H1 (cell line): ENCODE measurements at regions not wholly inside any gene's neighbourhood (a gene's known extent, or its start where the extent isn't known, plus 50 kb on each side); places are given as distances from the start of the nearest gene placed in this dataset.

Experiments used
- CTCF ChIA-PET: fragments of 300-600 bp; sonication (Branson Sonifier 250); formaldehyde crosslinking; loops from one replicate; lab custom pipeline; 2021; ENCODE audit not compliant: partially characterized antibody; lab: Charles Lee
- POLR2A ChIA-PET: fragments of 300-600 bp; sonication (Branson Sonifier 250); formaldehyde crosslinking; loops from one replicate; lab custom pipeline; 2021; ENCODE audit warnings: inconsistent platforms; ENCODE audit not compliant: partially characterized antibody; lab: Charles Lee
- DNase-seq, 2 experiments: peaks; one replicate each; pipeline versions ENCODE4 v3.0.0 to v3.0.0-alpha.2; 2010 to 2022; ENCODE audit warnings: low spot score in 2 of 2, low read depth in 1 of 2, mixed read lengths in 1 of 2
- FAIRE-seq: peaks from 2 replicates; lab custom pipeline; 2011; peaks lifted over from hg19 to GRCh38; lab: Jason Lieb, UNC
- H2AFZ ChIP-seq: 2 replicates; pipeline ENCODE4 v1.8.1; 2012; ENCODE audit warnings: low read length, inconsistent platforms
- H2AK5ac ChIP-seq: 2 replicates; pipeline ENCODE4 v1.6.1; 2013; ENCODE audit warnings: low read depth, low read length
- H2BK120ac ChIP-seq: replicated peaks from 2 replicates; pipeline ENCODE3; 2013; ENCODE audit warnings: low read depth, low read length, inconsistent platforms
- H2BK12ac ChIP-seq: 2 replicates; pipeline ENCODE4 v1.6.1; 2013; ENCODE audit warnings: low read depth, low read length
- H2BK15ac ChIP-seq: 2 replicates; pipeline ENCODE4 v1.6.1; 2013; ENCODE audit warnings: low read length
- H2BK20ac ChIP-seq: 2 replicates; pipeline ENCODE4 v1.6.1; 2013; ENCODE audit warnings: low read length
- H2BK5ac ChIP-seq: 2 replicates; pipeline ENCODE4 v1.6.1; 2013; ENCODE audit warnings: low read depth, low read length
- H3K14ac ChIP-seq: 2 replicates; pipeline ENCODE4 v1.6.1; 2013; ENCODE audit warnings: inconsistent platforms; ENCODE audit not compliant: insufficient read length
- H3K18ac ChIP-seq: 2 replicates; pipeline ENCODE4 v1.6.1; 2013; ENCODE audit warnings: low read length; ENCODE audit errors: extremely low read depth
- H3K23ac ChIP-seq: 2 replicates; pipeline ENCODE4 v1.6.1; 2013; ENCODE audit warnings: inconsistent platforms; ENCODE audit not compliant: insufficient read length
- H3K23me2 ChIP-seq: 2 replicates; pipeline ENCODE4 v1.6.1; 2013; ENCODE audit warnings: low read depth, low read length
- H3K27ac ChIP-seq: 2 replicates; pipeline ENCODE4 v1.6.1; 2011; ENCODE audit warnings: low read depth, low read length, inconsistent platforms
- H3K27me3 ChIP-seq, 4 experiments: replicated peaks in 1 of 4; 1 replicate in 1 of 4; 2 replicates in 3 of 4; pipeline versions ENCODE4 v1.6.1 to v1.8.1; 2011 to 2013; ENCODE audit warnings: low read length in 3 of 4, mild to moderate bottlenecking in 3 of 4, inconsistent platforms in 2 of 4, mixed read lengths in 2 of 4, moderate library complexity in 1 of 4; ENCODE audit not compliant: control insufficient read depth in 3 of 4, insufficient read depth in 3 of 4; ENCODE audit errors: extremely low read depth in 1 of 4
- H3K36me3 ChIP-seq, 4 experiments: 2 replicates each; pipeline versions ENCODE4 v1.6.1 to v1.8.1; 2011 to 2013; ENCODE audit warnings: mild to moderate bottlenecking in 4 of 4, low read length in 3 of 4, moderate library complexity in 2 of 4, control low read depth in 1 of 4, inconsistent platforms in 1 of 4; ENCODE audit not compliant: insufficient read depth in 4 of 4, control insufficient read depth in 2 of 4
- H3K4ac ChIP-seq: replicated peaks from 2 replicates; pipeline ENCODE3; 2013; ENCODE audit warnings: low read length, low read depth, mixed read lengths, inconsistent platforms; ENCODE audit not compliant: insufficient read length
- H3K4me1 ChIP-seq, 4 experiments: replicated peaks in 1 of 4; 1 replicate in 1 of 4; 2 replicates in 3 of 4; pipeline versions ENCODE4 v1.6.1 to v1.8.1; 2011 to 2013; ENCODE audit warnings: low read length in 3 of 4, inconsistent platforms in 2 of 4, mixed read lengths in 1 of 4; ENCODE audit not compliant: insufficient read depth in 4 of 4, control insufficient read depth in 3 of 4
- H3K4me2 ChIP-seq, 2 experiments: 2 replicates each; pipeline versions ENCODE4 v1.6.1 to v1.8.1; 2011 to 2013; ENCODE audit warnings: low read depth in 2 of 2, low read length in 2 of 2, control low read depth in 1 of 2, inconsistent platforms in 1 of 2, mild to moderate bottlenecking in 1 of 2; ENCODE audit not compliant: insufficient read depth in 1 of 2
- H3K4me3 ChIP-seq, 4 experiments: fragments of 200-600, 300-600 bp in 1 of 4; sonication (generic), shearing (Covaris generic), sonication (Bioruptor Twin) in 1 of 4; 2 replicates each; pipeline versions ENCODE4 v1.5.1 to v1.8.1; 2011 to 2016; ENCODE audit warnings: low read length in 4 of 4, low read depth in 3 of 4, control low read depth in 2 of 4, inconsistent platforms in 2 of 4, mild to moderate bottlenecking in 2 of 4, mixed read lengths in 1 of 4, moderate library complexity in 1 of 4; ENCODE audit not compliant: insufficient read depth in 2 of 4; ENCODE audit errors: extremely low read depth in 1 of 4
- H3K56ac ChIP-seq: replicated peaks from 2 replicates; pipeline ENCODE3; 2013; ENCODE audit warnings: low read depth, mild to moderate bottlenecking, mixed read lengths, low read length, inconsistent platforms; ENCODE audit not compliant: insufficient read length
- H3K79me1 ChIP-seq: 2 replicates; pipeline ENCODE4 v1.6.1; 2013; ENCODE audit warnings: low read depth, low read length, control low read depth
- H3K79me2 ChIP-seq, 2 experiments: 2 replicates each; pipeline versions ENCODE4 v1.6.1 to v1.8.1; 2012 to 2013; ENCODE audit warnings: low read length in 2 of 2, mild to moderate bottlenecking in 2 of 2, inconsistent platforms in 1 of 2; ENCODE audit not compliant: insufficient read depth in 2 of 2, control insufficient read depth in 1 of 2
- H3K9ac ChIP-seq, 4 experiments: replicated peaks in 1 of 4; 1 replicate in 1 of 4; 2 replicates in 3 of 4; pipeline versions ENCODE4 v1.6.1 to v1.8.1; 2011 to 2013; ENCODE audit warnings: low read depth in 3 of 4, low read length in 3 of 4, control low read depth in 2 of 4, mild to moderate bottlenecking in 2 of 4, moderate library complexity in 2 of 4, inconsistent platforms in 1 of 4; ENCODE audit errors: extremely low read depth in 1 of 4
- H3K9me3 ChIP-seq, 2 experiments: 2 replicates each; pipeline versions ENCODE4 v1.6.1 to v1.8.1; 2012 to 2013; ENCODE audit warnings: mild to moderate bottlenecking in 2 of 2, moderate library complexity in 2 of 2, control low read depth in 1 of 2, inconsistent platforms in 1 of 2, low read depth in 1 of 2, low read length in 1 of 2, mixed read lengths in 1 of 2; ENCODE audit not compliant: insufficient read depth in 2 of 2
- H4K20me1 ChIP-seq, 2 experiments: replicated peaks in 1 of 2; 2 replicates each; pipeline versions ENCODE3 to v1.8.1; 2011 to 2013; ENCODE audit warnings: inconsistent platforms in 2 of 2, low read length in 2 of 2, mild to moderate bottlenecking in 1 of 2; ENCODE audit not compliant: insufficient read depth in 2 of 2, control insufficient read depth in 1 of 2
- H4K5ac ChIP-seq: 2 replicates; pipeline ENCODE4 v1.6.1; 2013; ENCODE audit warnings: low read length, low read depth, mixed read lengths, inconsistent platforms; ENCODE audit not compliant: insufficient read length
- H4K8ac ChIP-seq: 2 replicates; pipeline ENCODE4 v1.8.0; 2013; ENCODE audit warnings: mild to moderate bottlenecking, moderate library complexity, low read length, inconsistent platforms; ENCODE audit not compliant: insufficient read depth; ENCODE audit errors: extremely low read depth
- H4K91ac ChIP-seq: replicated peaks from 2 replicates; pipeline ENCODE3; 2013; ENCODE audit warnings: low read length, mixed read lengths, inconsistent platforms; ENCODE audit not compliant: insufficient read length
- CBX5 ChIP-seq: fragments of 300-800, 300-1000 bp; sonication (generic); IDR thresholded peaks from 2 replicates; pipeline ENCODE4 v1.7.1; 2016; ENCODE audit warnings: antibody characterized with exemption, low read length, low read depth
- GTF2F1 ChIP-seq: IDR thresholded peaks from 2 replicates; pipeline ENCODE4 v1.6.1; 2012; ENCODE audit warnings: low read depth, low read length, improper control_type of control experiment, borderline replicate concordance
- JUN ChIP-seq: IDR thresholded peaks from 2 replicates; pipeline ENCODE4 v1.6.1; 2011; ENCODE audit warnings: low read depth, mild to moderate bottlenecking, improper control_type of control experiment, low read length
- RAD21 ChIP-seq, 2 experiments: IDR thresholded peaks in 1 of 2; conservative IDR thresholded peaks in 1 of 2; 2 replicates each; pipeline ENCODE4 v1.6.1; 2011; ENCODE audit warnings: low read depth in 2 of 2, low read length in 2 of 2, improper control_type of control experiment in 1 of 2, inconsistent platforms in 1 of 2, mild to moderate bottlenecking in 1 of 2, moderate library complexity in 1 of 2
- RBBP5 ChIP-seq: IDR thresholded peaks from 2 replicates; pipeline ENCODE4 v1.7.1; 2012; ENCODE audit warnings: low read depth, mild to moderate bottlenecking, inconsistent platforms, low read length, moderate library complexity, borderline replicate concordance
- RXRA ChIP-seq: IDR thresholded peaks from 2 replicates; pipeline ENCODE4 v1.6.1; 2011; ENCODE audit warnings: low read depth, mild to moderate bottlenecking, low read length, moderate library complexity; ENCODE audit not compliant: insufficient read depth
- SUZ12 ChIP-seq: fragments of 200-600 bp; sonication (generic); IDR thresholded peaks from 2 replicates; pipeline ENCODE4 v1.6.1; 2012; ENCODE audit warnings: mild to moderate bottlenecking, inconsistent platforms, low read length, moderate library complexity, mixed read lengths
- TCF12 ChIP-seq: IDR thresholded peaks from 2 replicates; pipeline ENCODE4 v1.6.1; 2011; ENCODE audit warnings: low read depth, mild to moderate bottlenecking, low read length
- WGBS, 2 experiments: shearing (Covaris generic) in 1 of 2; methylation state at CpG; one replicate each; pipeline versions ENCODE4 v1.1.6 to v1.1.7; 2013 to 2015; ENCODE audit warnings: low lambda C conversion rate in 2 of 2, mixed read lengths in 2 of 2, inconsistent platforms in 1 of 2, low coverage in 1 of 2, missing lambda C conversion rate in 1 of 2; ENCODE audit not compliant: insufficient replicate concordance in 2 of 2, insufficient coverage in 1 of 2, insufficient read length in 1 of 2; ENCODE audit errors: extremely low coverage in 1 of 2, missing lambda C conversion rate in 1 of 2; 5-methylcytosine and 5-hydroxymethylcytosine counted together
- TF ChIP-seq, protein P1 (sequence below): IDR thresholded peaks from 2 replicates; pipeline ENCODE4 v1.6.1; 2012; ENCODE audit warnings: low read length, inconsistent platforms
- TF ChIP-seq, protein P2 (sequence below), 3 experiments: IDR thresholded peaks; 1 replicate in 2 of 3; 2 replicates in 1 of 3; pipeline versions ENCODE4 v1.5.1 to v1.6.1; 2011; ENCODE audit warnings: low read length in 3 of 3, mild to moderate bottlenecking in 3 of 3, inconsistent platforms in 2 of 3, low read depth in 1 of 3, moderate library complexity in 1 of 3; ENCODE audit not compliant: insufficient read depth in 1 of 3; ENCODE audit errors: control extremely low read depth in 1 of 3

DNA sequence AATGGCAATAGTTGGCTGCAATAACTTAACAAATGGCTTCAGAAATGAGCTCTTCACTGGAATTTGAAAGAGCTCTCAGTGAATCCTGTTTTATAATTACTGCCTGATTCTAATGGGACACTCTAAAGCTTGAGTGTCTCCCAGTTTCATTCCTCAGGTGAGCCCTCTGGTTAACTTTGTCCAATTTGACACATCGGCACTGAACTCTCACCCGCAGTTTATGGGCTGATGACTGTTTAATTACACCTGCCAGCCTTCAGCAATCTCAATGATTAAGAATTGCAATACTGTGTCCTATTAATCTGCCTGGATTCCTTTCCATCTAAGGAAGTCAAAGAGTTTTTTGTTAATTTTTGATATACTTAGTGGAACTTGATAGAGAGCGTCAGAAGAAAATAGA, 110.7 kb upstream of the NABP1 start:
- Histone ChIP-seq H3K79me1 (no peaks in the 10 kb centered on the region), H3K18ac (no peak overlapping the region), H3K9ac (no peak overlapping the region), H2BK5ac (no peak overlapping the region), H4K8ac (no peak overlapping the region), H3K23ac (no peak overlapping the region), H4K91ac (no peak overlapping the region), H3K27me3 (no peaks in the 10 kb centered on the region), H3K27ac (no peak overlapping the region), H3K4me1 (no peaks in the 10 kb centered on the region), H3K56ac (no peak overlapping the region), H4K5ac (no peak overlapping the region), H3K79me2 (no peaks in the 10 kb centered on the region), H2AFZ (no peak overlapping the region), H3K4me3 (no peak overlapping the region), H3K14ac (no peak overlapping the region), H3K36me3 (no peaks in the 10 kb centered on the region), H3K23me2 (no peaks in the 10 kb centered on the region), H2BK120ac (no peak overlapping the region), H4K20me1 (no peaks in the 10 kb centered on the region), H3K4me2 (no peak overlapping the region), H2BK15ac (no peak overlapping the region), H3K4ac (no peak overlapping the region), H2BK20ac (no peak overlapping the region), H2BK12ac (no peak overlapping the region), H3K9me3 (no peaks in the 10 kb centered on the region), H2AK5ac (no peak overlapping the region)
- DNase-seq = no peak
- 98% methylated on average over 3 of the region's 3 CpGs; no CpG with 5 or more reads in 1 of the 2 experiments for WGBS, 2 experiments
- CTCF ChIA-PET = interaction anchor here (0.6 to 8.1 kb wide), 39 partner anchors 8 to 595 kb away, joined by 3 to 66 read pairs (median 4); no protein-coding TSS in a partner anchor
- POLR2A ChIA-PET = interaction anchor here (2.0 kb wide), 1 partner anchor 111 kb away, joined by 5 read pairs; the partner anchor contains the start of gene NABP1
- no peak for FAIRE-seq
- TF ChIP-seq GTF2F1 (no peak), SUZ12 (no peak), TCF12 (no peak), JUN (no peak), RAD21 (IDR thresholded peaks at IDR 0.05 in 1 of 2, conservative IDR thresholded peaks at IDR 0.05 in 1 of 2; ENCODE audit: low read depth in 2 of 2, low read length in 2 of 2) (no peak), RBBP5 (no peak), RXRA (no peak), CBX5 (no peak)
- TF ChIP-seq, protein P1, sequence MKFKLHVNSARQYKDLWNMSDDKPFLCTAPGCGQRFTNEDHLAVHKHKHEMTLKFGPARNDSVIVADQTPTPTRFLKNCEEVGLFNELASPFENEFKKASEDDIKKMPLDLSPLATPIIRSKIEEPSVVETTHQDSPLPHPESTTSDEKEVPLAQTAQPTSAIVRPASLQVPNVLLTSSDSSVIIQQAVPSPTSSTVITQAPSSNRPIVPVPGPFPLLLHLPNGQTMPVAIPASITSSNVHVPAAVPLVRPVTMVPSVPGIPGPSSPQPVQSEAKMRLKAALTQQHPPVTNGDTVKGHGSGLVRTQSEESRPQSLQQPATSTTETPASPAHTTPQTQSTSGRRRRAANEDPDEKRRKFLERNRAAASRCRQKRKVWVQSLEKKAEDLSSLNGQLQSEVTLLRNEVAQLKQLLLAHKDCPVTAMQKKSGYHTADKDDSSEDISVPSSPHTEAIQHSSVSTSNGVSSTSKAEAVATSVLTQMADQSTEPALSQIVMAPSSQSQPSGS = no peak
- TF ChIP-seq, protein P2, sequence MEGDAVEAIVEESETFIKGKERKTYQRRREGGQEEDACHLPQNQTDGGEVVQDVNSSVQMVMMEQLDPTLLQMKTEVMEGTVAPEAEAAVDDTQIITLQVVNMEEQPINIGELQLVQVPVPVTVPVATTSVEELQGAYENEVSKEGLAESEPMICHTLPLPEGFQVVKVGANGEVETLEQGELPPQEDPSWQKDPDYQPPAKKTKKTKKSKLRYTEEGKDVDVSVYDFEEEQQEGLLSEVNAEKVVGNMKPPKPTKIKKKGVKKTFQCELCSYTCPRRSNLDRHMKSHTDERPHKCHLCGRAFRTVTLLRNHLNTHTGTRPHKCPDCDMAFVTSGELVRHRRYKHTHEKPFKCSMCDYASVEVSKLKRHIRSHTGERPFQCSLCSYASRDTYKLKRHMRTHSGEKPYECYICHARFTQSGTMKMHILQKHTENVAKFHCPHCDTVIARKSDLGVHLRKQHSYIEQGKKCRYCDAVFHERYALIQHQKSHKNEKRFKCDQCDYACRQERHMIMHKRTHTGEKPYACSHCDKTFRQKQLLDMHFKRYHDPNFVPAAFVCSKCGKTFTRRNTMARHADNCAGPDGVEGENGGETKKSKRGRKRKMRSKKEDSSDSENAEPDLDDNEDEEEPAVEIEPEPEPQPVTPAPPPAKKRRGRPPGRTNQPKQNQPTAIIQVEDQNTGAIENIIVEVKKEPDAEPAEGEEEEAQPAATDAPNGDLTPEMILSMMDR (IDR thresholded peaks at IDR 0.05; ENCODE audit: control extremely low read depth in 1 of 3, insufficient read depth in 1 of 3, low read depth in 1 of 3, low read length in 3 of 3) = no peak
